Colonic mucosa (tissue), 4 donors: ENCODE measurements at regions not wholly inside any gene's neighbourhood (a gene's known extent, or its start where the extent isn't known, plus 50 kb on each side); places are given as distances from the start of the nearest gene placed in this dataset.

Experiments used
- DNase-seq: peaks from one replicate; pipeline ENCODE4 v3.0.0-alpha.2; 2020
- H3K27ac ChIP-seq: fragments of 200-600 bp; one replicate; pipeline ENCODE4 v1.8.0; 2021
- H3K27me3 ChIP-seq: fragments of 200-600 bp; one replicate; pipeline ENCODE4 v1.8.0; 2021
- H3K36me3 ChIP-seq: fragments of 200-600 bp; one replicate; pipeline ENCODE4 v1.8.0; 2021
- H3K4me1 ChIP-seq: fragments of 200-600 bp; one replicate; pipeline ENCODE4 v1.8.0; 2021; ENCODE audit warnings: mild to moderate bottlenecking
- H3K4me3 ChIP-seq: fragments of 200-600 bp; one replicate; pipeline ENCODE4 v1.8.0; 2021
- H3K9ac ChIP-seq, 2 donors: one replicate each; pipeline ENCODE4 v1.7.0; 2013; ENCODE audit warnings: control low read depth in 2 of 2, low read depth in 2 of 2, low read length in 2 of 2
- H3K9me3 ChIP-seq: fragments of 200-600 bp; one replicate; pipeline ENCODE4 v1.8.0; 2021
- CTCF ChIP-seq: fragments of 200-600 bp; IDR thresholded peaks from one replicate; pipeline ENCODE4 v1.8.0; 2022; ENCODE audit warnings: antibody characterized with exemption, mild to moderate bottlenecking
- intact Hi-C: fragments of 100-400 bp; cut with DNase I; formaldehyde crosslinking; loops from one replicate; pipeline ENCODE4 v1.14.1; 2022
- donor health status: healthy.
- donor health status: DM: no; HTN: no; CAD: no.
- donor health status: DM: no; HTN: no; CAD: no.

GRCh38 chr13:100848304-100848703, 173.7 kb upstream of the TMTC4 start:
- H3K36me3 ChIP-seq, result no peaks in the 10 kb centered on the region
- no peak overlapping the region for H3K9ac ChIP-seq
- no peaks in the 10 kb centered on the region for H3K4me1 ChIP-seq
- H3K27ac ChIP-seq, result no peak overlapping the region
- intact Hi-C loops, result no loop called here
- TF ChIP-seq CTCF, result no peak
- no peak for DNase-seq
- no peak overlapping the region for H3K4me3 ChIP-seq
- no peaks in the 10 kb centered on the region for H3K9me3 ChIP-seq
- no peaks in the 10 kb centered on the region for H3K27me3 ChIP-seq

DNA sequence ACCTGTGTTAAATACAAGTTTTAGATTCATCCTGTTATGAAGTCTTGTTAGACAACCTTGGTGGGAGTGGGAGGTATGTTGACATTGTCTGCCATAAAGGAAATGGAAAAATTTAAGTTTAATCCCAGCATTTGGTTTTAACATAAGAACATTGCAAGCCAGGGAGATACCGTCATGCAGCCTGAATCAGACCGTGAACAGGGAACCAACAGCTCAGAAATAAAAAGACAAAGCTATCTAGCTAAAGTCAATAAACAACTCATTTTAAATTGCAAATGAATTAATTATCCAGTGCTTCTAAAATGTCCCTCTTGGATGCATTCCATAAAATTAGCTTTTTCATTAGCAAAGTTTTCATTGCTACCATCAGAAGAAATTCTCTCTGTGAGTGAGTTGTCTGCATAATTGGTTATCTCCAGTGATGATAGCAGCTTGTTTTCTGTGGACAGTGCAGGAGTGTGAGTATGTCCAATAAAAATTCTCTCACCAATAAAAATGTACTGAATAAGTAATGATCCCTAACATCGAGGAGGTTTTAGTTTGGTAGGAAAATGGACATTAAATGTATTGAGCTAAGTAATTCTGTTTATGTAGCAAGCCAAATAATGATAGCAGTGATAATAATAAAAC, 170.6 kb upstream of the TMTC4 start:
- no peaks in the 10 kb centered on the region for H3K4me1 ChIP-seq
- H3K9ac ChIP-seq, result no peak overlapping the region
- intact Hi-C loops, result no loop called here
- no peak overlapping the region for H3K4me3 ChIP-seq
- no peak for TF ChIP-seq CTCF
- no peaks in the 10 kb centered on the region for H3K36me3 ChIP-seq
- no peak for DNase-seq
- H3K27ac ChIP-seq, result no peak overlapping the region
- no peaks in the 10 kb centered on the region for H3K9me3 ChIP-seq
- no peaks in the 10 kb centered on the region for H3K27me3 ChIP-seq

GRCh38 chr13:100842136-100842535, 167.5 kb upstream of the TMTC4 start:
- DNase-seq, result no peak
- no peak overlapping the region for H3K27ac ChIP-seq
- H3K36me3 ChIP-seq, result no peaks in the 10 kb centered on the region
- H3K9me3 ChIP-seq, result no peaks in the 10 kb centered on the region
- intact Hi-C loops, result no loop called here
- no peak for TF ChIP-seq CTCF
- no peak overlapping the region for H3K4me3 ChIP-seq
- H3K4me1 ChIP-seq, result no peaks in the 10 kb centered on the region
- H3K9ac ChIP-seq, result no peak overlapping the region
- H3K27me3 ChIP-seq, result no peaks in the 10 kb centered on the region

GRCh38 chr13:100838387-100838786, 163.8 kb upstream of the TMTC4 start:
- intact Hi-C loops, result no loop called here
- Histone ChIP-seq H3K4me1 (no peaks in the 10 kb centered on the region), H3K36me3 (no peaks in the 10 kb centered on the region), H3K27ac (no peak overlapping the region), H3K9ac (no peak overlapping the region), H3K9me3 (no peaks in the 10 kb centered on the region), H3K27me3 (no peaks in the 10 kb centered on the region), H3K4me3 (no peak overlapping the region)
- TF ChIP-seq CTCF, result no peak
- DNase-seq, result no peak

DNA sequence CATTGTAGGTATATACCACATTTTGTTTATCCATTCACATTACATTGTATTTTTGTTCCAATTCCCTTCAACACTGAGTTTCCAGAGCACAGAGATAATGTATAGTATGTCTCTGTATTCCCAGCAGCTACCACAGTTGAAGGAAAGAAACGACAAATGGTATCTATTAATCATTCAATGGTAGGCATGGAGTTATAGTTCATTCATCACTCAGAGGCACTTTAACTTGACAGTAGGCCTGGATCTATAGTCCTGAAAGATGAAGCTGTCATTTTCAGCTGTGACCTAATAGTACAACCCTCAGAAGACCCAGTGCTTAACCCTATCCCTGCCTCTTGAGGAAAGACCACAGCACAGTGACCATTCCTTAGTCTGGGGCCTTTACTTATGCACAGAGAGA, 163.0 kb upstream of the TMTC4 start:
- Histone ChIP-seq H3K4me1 (no peaks in the 10 kb centered on the region), H3K36me3 (no peaks in the 10 kb centered on the region), H3K27ac (no peak overlapping the region), H3K4me3 (no peak overlapping the region), H3K9me3 (no peaks in the 10 kb centered on the region), H3K27me3 (no peaks in the 10 kb centered on the region), H3K9ac (no peak overlapping the region)
- no peak for TF ChIP-seq CTCF
- no peak for DNase-seq
- intact Hi-C loops, result no loop called here
